GM21381 (cell line): ENCODE measurements at regions not wholly inside any gene's neighbourhood (a gene's known extent, or its start where the extent isn't known, plus 50 kb on each side); places are given as distances from the start of the nearest gene placed in this dataset.
"Not testable (repeated sequence)": the region's sequence is repeated elsewhere in the genome, so short reads cannot be mapped to it uniquely, and the experiment has no call there.

Source experiments
- ATAC-seq: cut with Tn5 transposase; IDR thresholded peaks from one replicate; pipeline ENCODE4 v1.9.1; 2021; ENCODE audit warnings: mild to moderate bottlenecking, moderate library complexity; ENCODE audit not compliant: unreplicated experiment

DNA sequence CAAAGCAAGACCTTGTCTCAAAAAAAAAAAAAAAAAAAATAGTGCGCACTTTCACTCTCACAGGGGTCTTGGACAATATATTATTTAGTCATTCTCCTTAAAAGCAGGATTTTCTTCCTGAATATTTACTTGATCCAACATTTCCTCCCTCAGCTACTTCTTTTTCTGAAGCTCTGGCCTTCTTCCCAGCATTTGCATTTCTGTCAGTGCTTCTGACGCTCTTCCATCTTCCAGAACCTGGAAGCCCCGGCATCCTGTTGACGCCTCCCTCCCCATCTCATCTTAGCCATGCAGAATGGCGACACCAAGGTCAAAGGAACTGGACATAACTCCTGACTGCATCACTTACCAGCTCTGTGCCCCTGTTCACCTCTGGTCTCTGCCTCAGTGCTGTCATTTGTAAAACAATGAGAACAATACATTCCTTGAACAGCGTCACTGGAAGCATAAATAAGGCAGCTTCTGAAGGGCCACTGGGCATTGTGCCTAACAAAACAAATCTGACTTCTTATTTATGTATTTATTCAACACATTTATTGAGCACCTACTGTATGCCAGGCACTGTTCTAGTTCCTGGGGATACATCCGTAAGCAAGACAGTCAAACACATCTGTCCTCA, 90.9 kb upstream of the MDM1 start:
- no peak for ATAC-seq

DNA sequence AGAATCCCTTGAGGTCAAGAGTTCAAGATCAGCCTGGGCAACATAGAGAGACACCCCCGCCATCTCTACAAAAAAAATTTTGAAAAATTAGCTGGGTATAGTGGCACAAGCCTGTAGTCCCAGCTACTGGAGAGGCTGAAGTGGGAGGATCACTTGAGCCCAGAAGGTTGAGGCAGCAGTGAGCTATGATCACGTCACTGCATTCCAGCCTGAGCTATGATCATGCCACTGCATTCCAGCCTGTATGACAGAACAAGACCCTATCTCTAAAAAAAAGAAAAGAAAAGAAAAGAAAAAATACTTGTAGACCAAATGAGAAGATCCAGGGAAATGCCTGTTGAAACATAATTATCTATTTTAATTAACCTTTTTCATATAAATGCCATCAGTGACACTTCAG, 93.8 kb upstream of the MDM1 start:
- ATAC-seq, result no peak

DNA sequence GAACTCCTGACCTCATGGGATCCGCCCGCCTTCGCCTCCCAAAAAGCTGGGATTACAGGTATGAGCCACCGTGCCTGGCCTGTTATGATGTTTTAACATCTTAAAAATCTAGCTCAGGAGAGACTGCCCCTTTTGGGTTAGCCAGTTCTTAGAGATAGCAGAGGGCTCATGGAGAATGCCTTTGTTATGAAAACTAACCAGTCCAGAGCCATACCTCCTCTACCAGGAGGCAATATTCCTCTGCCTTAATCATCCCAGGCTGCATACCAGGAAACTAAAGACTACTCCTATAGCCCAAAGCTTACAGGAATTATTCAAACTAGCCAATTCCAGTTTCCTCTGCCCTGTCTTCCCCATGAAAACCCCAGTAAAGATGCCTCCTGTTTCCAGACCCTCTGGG, 96.0 kb upstream of the MDM1 start:
- ATAC-seq, result no peak

DNA sequence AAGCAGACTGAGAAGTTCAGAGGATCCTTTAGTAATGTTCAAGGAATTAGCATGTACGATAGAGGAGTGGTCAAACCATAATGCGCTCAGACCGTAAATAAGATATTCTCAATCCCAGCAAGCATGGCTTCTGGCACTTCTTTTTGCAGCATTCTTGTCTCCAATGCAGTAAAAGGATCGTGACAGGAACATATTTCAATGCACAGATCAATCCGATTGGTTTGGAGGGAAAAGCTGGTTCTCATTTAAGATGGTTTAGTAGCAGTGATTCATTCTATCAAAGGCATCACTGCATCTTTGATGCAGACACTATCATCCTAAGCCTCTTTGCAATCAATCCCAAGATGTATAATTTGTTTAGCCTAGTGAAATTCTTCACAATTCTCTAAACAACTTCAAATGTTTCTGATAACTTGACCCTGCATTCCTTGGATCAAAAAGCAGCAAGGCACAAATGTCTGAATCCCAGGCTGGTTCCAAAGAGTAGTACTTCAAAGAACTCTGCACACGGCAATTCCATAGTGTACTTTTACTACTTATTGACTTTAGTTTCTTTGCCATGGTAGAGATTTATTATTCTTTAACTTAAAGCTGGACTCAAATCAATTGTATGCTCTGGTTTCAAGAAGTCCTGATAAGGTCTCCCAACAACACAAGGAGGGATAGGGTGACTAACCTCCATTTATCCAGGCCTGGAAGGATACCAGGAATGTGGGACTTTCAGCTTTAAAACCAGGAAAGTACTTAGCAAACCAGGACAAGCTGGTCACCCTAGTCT, 96.8 kb upstream of the MDM1 start:
- ATAC-seq, result no peak

DNA sequence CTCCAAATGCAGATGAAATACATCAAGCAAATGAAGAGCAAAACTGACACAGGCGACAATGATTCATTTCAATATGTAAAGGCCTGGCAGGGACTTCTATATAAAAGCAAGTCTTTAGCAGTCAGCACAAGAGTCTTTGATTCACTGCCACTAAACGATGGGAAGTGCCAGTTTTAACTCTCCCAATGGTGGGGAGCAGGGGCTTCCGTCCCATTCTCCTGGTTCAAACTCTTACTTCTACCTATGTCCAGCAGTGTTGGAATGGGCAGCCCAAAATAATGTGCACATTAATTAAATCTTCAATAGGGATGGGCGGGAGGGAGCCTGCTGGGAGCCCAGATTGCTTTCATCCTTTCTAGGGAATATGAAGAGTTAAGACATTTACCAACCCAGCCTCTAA, 97.5 kb upstream of the MDM1 start:
- ATAC-seq, result no peak

DNA sequence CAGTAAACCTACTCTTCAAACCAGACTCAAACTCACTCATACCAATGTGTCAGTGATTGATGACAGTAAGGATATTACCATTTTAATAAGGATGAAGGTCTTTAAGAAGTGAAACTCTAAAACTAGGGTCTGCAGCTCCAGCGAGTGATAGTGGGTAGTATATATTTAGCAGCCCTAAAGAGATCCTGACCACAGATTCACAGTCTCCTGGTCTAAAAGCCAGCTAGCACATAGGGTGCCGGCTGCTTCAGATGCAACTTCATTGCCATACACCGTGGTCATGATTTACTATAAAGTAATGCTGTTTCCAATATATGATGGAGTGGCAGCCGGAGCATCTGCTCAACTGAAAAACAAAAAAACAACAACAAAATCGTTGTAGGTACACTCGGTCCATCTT, 99.6 kb upstream of the MDM1 start:
- ATAC-seq, result no peak

DNA sequence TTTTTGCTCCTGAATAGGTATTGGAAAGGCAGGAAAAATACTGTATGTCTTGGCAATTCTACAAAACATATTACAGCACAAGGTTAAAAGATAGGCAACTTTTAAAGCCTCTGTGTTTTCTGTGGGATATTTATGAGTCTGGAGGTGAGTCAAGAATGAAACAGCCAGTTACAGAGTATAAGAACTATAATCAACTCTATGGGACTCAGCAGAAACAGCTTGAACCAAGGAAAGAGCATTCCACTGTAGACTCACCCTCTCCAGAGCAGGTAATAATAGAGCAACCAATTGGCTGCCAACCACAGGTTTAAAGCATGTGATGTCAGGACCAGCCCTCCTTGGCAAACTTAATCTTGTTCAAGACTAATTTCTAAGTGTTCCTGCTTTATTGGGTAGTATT, 100.5 kb upstream of the MDM1 start:
- ATAC-seq, result no peak

DNA sequence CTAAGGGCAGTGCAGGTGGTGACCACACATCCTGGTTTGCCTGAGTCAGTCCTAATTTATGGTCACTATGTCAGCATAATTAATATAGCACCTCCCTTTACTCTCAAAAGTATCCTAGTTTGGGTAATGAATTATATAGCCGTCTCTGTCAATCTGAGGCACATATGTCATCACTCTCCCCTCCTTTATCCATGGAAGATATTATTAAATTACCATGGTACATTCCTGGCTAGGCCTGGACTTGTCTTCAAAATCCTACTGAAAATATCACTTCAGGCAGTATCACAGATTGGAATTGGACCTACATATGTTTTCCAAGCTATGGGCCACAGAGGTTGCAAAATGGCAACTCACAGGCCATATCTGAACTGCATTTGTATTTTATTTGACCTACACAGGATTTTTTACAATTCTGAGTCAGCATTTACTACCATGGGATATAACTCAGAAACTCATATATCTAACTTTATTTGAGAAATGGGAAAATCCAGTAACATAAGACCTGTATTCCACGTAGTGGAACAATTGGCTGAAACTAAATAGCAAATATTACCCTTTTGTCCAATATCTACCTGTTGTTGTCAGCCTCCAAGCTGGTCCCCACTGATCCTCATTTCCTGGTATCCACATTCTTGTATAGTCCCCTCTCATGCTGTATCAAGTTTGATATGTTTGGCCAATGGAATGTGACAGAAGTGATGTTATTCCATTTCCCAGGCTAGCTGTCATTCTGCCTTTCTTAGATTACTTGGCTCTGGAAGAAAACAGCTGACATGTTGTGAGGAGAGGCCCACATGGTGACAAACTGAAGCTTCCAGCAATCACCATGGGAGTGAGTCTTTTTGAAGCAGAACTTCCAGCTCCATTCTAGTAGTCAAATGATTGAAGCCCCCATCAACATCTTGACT, 102.5 kb upstream of the MDM1 start:
- ATAC-seq, result no peak

DNA sequence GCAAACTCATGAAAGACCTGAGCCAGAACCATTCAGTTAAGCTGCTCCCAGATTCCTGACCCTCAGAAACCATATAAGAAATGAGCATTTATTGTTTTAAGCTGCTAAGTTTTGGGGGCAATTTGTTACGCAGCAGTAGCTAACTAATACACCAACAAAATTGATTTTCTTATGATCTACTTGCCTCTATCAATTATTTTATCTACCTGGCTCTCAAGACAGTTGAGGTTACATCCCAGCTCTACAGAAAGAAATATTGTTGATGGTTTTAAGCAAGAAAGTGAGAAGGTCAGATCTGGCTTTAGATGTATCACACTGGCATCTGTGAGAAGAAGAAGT, 103.1 kb upstream of the MDM1 start:
- ATAC-seq, result no peak

DNA sequence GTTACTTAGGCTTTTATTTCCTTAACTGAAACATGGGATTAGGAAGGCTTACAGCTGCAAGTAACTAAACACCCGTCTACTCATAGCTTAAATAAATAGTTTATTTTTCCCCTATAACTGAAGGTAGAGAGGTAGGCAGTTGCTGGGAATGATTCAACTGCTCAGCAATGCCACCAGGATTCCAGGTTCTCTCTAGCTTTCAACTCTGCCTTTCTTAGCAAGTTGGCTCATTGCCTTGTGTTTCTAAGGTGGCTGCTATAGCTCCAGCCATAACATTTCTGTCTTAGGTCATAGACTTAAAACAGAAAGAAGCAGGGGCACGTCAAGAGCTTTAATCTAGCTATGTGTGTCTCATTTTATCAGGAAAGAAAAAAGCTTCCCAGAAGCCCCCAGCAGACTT, 103.7 kb upstream of the MDM1 start:
- no peak for ATAC-seq

DNA sequence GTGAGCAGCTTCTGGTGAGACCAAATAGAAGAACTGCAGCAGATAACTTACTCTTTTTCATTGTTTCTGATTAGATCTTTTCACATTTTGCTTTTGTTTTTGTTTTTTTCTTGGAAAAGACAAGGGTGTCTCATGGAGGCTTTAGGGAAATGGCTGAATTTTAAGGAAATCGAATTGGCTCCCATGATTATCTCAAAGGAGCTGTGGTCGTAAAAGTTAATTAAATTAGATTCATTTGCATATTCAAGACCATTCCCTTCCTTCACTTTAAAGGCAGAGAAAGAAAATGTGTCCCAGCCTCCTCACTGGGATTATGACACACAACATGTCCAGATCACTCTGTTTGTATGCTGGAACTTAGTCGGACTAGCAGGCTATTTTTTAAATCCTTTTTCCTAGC, 106.4 kb upstream of the MDM1 start:
- ATAC-seq, result no peak

DNA sequence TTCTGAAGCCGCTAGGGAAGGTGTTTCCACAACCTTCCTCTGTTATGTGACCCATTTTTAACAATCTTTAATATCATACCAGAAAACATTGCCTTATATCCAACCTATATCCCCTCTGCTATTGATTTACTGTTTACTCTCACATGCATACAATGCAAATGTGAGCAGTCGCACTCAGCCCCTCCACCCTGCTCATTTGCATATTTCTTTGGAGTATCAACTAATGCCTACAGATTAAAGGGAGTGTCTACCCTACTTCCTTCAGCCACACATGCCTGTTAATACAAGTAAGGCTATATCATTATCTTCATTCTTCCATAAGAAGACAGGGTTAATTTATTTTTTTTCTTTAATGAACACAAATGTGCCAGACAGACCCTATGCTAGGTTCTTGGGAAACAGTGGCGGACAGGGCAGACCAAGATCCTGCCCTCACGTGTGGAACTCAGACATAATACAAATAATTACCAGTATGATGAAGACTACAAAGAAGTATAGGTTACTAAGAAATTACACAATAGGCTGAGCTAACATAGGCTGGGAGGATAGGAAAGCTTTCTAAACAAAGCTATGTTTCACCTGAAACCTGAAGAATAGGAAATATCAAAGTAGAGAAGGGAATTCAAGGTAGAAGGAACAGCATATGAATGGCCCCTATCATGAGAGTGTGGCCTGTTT, 107.3 kb upstream of the MDM1 start:
- ATAC-seq, result no peak

DNA sequence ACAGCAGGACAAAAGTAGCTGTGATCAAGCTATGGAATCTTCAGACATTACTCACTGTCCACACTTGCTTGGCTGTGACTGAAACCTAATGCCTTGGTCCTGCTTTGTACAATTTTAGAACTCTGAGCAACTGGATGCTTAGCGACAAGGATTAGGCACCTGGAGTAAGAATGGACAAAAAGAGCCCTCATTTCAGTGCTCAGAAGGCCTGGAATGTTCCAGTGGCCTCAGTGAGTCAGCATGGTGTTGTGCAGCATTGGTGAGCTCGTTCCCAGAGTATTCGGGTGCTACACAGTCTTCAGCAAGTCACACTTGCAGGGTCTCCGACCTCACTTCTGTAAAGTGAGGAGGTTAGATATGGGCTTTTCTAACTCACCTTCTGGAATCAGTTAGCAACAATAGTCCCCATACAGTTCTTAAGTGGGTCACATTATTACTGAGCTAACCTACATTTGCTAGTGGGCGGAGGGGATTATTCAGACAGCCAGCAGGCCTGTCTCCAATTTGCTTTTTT, 108.0 kb upstream of the MDM1 start:
- no peak for ATAC-seq

DNA sequence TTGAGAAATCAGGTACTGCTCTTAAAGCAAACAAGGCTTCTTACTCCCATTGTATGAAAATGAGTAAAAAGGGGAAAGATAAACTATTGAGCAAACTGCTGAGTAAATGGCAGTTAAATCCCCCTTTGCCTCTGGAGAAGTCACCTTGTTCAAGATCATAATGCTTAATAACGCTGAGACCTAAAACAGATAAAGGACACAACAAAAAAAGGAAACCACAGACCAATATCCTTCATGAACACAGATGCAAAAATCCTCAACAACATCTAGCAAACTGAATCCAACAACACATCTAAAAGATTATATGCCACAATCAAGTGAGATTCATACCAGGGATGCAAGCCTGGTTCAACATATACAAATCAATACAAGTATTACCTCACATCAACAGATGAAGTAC, 109.0 kb upstream of the MDM1 start:
- no peak for ATAC-seq

DNA sequence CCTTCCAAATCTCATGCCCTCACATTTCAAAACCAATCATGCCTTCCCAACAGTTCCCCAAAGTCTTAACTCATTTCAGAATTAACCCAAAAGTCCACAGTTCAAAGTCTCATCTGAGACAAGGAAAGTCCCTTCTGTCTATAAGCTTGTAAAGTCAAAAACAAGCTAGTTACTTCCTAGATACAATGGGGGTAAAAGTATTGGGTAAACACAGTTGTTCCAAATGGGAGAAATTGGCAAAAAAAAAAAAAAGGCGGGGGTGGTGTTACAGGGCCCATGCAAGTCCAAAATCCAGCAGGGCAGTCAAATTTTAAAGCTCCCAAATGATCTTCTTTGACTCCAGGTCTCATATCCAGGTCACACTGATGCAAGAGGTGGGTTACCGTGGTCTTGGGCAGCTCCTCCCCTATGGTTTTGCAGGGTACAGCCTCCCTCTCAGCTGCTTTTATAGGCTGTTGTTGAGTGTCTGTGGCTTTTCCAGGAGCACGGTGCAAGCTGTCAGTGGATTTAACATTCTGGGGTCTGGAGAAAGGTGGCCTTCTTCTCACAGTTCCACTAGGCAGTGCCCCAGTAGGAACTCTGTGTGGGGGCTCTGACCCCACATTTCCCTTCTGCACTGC, 110.3 kb upstream of the MDM1 start:
- ATAC-seq, result not testable (repeated sequence)

DNA sequence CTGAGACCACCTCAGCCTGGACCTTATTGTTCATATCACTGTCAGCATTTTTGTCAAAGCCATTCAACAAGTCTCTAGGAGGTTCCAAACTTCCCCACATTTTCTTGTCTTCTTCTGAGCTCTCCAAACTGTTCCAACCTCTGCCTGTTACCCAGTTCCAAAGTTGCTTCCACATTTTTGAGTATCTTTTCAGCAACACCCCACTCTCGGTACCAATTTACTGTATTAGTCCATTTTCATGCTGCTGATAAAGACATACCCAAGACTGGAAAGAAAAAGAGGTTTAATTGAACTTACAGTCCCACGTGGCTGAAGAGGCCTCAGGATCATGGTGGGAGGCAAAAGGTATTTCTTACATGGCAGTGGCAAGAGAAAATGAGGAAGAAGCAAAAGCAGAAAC, 111.5 kb upstream of the MDM1 start:
- not testable (repeated sequence) for ATAC-seq

DNA sequence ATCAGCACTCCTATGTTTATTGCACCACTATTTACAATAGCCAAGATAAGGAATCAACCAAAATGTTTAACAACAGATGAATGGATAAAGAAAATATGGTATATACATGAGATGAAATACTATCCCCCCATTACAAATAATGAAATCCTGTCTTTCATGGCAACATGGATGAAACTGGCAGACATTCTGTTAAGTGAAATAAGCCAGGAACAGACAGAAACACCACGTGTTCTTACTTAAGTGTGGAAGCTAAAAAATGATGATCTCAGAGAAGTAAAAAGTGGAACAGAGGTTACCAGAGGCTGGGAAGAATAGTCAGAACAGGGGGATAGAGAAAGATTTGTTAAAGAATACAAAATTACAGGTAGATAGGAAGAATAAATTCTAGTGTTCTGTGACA, 113.7 kb upstream of the MDM1 start:
- no peak for ATAC-seq

DNA sequence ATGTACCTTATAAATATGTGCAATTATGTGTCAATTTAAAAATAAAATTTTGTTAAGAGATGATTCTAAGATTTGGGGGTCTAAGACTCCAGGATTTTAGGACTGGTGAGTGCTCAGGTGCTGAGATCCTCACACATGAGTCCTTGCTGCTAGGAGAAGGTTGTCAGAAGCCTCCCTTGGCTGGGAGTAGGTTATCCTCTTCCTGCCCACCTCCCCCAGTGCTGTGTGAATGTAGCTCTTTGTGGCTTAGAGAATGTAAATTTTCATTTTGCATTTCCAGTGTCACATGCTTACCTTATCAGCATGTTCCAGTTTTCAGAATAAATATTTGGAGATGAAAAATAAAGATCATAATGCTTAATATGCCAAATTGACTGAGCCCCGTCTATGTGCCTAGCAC, 114.2 kb upstream of the MDM1 start:
- no peak for ATAC-seq

DNA sequence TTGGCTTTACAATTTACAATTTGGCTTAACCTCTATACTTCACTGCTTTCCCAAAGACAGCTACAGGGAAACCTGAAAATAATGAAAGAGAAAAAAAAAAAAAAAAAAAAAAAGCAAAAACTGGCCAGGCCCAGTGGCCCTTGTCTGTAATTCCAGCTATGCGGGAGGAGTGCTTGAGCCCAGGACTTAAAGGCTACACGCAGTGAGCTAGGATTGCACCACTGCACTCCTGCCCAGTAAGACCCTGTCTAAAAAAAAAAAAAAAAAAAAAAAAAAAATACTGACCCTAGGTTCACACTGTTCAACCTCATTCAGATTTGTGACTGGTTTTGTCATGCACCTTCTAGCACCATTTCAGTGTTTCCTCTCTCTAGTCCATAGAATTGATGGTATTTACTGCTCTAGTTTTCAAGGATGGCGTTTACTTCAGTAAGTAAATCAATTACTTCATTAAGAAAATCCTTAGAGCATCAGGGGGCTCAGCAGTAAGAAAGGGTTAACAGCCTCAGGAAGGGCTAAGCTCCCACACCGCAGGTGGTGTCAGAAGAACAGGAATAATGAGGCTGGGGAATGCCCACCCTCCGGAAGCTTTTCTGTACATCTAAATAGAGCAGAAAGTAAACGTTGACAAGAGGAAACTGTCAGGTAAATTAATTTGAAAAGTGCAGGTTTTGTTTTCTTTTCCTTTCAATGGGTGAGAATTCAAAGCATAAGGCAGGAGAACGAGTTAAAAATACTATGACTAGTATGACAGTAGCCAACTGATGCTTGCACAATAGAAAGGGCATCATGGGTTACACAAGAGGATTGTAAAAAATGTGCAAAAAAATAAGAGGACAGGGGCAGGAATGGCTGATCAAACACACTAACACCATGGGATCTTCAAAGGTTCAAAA, 115.0 kb upstream of the MDM1 start:
- no peak for ATAC-seq

DNA sequence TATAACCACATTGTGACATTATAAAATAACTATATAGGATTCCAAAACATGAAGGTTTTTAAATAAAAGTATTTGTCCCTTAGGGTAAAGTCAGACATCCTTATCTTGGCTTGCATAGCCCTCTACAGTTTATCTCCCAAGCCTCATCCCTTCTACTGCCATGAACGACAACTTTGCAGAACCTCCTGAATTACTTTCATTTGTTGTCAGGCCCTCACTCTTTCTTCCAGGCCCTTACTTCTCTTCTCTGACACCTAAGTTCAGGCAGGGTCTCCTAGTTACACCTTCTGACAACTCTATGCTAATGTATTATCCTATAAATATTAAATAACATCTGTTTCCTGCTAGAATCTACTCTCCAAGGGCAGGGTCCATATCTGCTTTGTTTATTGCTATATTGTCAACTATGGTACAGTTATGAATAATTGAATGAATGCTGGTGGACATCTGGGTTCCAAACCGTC, 115.7 kb upstream of the MDM1 start:
- no peak for ATAC-seq
